GM18508 (cell line): ENCODE measurements at regions not wholly inside any gene's neighbourhood (a gene's known extent, or its start where the extent isn't known, plus 50 kb on each side); places are given as distances from the start of the nearest gene placed in this dataset.

ENCODE experiments used
- ATAC-seq: cut with Tn5 transposase; IDR thresholded peaks from one replicate; pipeline ENCODE4 v1.9.1; 2021; ENCODE audit warnings: moderate number of reproducible peaks; ENCODE audit not compliant: insufficient read depth, unreplicated experiment

DNA sequence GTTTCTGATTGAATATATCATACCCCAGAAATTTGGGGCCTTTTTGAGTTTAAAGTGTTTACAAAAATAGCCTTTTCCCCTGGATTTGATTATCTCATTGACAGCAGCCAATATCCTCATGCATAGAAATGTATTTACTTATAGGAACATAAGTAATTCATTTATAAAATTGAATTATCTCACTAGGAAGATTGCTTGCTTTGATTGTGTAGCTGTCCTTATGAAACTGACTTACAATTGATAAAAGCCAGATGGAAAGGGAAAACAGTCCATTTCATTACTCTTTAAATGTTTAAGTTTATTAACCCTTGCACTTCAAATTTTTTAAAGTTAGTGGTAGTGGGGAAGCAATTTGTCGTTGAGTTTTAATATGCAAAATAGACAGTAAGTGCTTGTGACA lies 310.2 kb upstream of the TBX22 start:
- ATAC-seq: no peak

DNA sequence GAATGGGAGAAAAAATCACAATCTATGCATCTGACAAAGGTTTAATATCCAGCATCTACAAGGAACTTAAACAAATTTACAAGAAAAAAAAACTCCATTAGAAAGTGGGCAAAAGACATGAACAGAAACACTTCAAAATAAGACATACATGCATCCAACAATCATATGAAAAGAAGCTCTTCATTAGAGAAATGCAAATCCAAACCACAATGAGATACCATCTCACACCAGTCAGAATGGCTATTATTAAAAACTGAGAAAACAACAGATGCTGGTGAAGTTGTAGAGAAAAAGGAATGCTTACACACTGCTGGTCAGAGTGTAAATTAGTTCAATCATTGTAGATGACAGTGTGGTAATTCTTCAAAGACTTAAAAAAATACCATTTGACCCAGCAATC lies 306.0 kb upstream of the TBX22 start:
- ATAC-seq: no peak

DNA sequence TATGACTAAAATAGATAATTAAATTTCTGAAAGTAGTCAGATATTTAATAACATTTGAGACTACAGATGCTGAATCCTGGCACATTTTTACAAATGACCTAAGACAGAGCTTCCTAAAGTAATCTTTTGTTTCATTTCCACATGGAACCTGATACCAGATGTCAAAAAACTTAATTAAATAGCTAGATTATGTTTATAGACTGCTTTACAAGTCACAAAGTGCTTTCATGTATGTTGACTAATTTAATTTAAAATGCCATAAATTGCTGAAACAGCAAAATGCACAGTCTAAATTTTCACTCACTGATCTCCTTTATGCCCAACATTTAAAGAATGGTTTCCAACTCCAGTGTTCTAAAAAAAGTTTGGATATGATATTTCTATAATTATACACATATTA lies 299.1 kb upstream of the TBX22 start:
- ATAC-seq: no peak

DNA sequence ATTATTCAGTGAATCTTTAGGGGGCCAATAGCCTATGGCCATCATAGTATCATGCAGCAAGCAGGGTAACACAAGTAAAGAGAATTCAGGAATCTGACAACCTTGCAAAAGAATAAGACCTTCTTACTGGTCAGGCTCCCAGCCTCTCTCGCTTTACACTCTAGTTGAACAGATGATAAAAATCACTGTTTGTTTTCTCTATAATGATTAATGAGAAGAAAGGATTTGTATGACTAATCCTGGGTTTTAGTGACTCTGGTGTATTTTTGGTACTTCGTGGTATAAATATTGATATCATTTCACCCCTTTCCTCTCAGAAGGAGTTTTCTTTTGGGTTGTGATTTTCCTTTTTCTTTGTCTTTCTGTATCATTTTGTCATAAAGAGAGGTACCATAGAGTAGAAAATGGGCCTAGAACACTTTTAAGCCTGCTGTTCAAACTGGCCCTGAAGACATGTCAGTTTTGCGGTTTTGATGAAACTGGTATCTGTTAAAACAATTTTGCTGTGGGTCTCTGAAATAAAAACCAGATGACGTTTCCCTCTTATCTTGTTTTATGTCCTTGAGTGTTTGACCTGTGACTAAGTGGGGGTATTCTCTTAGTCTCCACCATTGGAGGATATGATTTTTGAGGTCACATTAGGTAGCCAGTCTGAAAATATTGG lies 294.9 kb upstream of the TBX22 start:
- ATAC-seq: peak; percentile 49

DNA sequence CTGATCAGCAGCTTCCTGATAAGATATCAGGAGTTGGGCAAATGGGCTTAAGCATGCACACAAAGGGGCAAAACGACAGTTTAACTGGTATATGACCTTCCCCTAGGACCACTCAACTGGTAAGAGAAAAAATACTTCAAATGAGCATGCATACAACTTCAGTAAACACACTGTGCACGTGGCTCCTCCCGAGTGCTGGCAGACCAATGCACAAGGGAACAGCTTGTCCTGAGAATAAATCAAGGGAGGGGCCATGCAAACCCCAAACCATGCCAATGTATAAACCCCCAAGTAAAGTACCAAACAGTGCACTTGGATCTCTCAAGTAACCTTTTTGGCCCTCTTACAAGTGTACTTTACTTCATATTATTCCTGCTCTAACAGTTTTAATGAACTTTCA lies 293.3 kb upstream of the TBX22 start:
- ATAC-seq: no peak

DNA sequence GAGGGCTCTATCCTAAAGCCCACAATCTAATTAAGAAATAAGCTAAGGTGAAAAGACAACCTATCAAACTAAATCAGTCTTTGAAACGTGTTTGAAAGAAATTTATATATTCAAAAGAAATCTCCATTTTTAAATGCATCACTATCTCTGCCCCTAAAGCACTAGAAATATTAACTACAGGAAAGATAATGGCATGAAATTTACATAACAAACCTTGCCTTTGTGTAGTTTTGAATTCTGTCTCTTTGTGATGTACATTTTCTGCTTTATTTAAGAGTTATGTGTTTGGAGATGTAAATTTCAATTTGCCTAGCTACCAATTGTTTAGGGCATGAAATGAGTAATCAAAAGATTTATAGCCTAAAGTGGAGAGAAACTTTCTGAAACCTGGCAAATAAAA lies 286.1 kb upstream of the TBX22 start:
- ATAC-seq: no peak
